HEK293T (cell line): ENCODE measurements at regions not wholly inside any gene's neighbourhood (a gene's known extent, or its start where the extent isn't known, plus 50 kb on each side); places are given as distances from the start of the nearest gene placed in this dataset.

ENCODE experiments used
- BHLHE40 ChIP-seq: fragments of 450-650 bp; IDR thresholded peaks from 2 replicates; pipeline ENCODE4 v1.6.1; 2016; ENCODE audit warnings: mild to moderate bottlenecking, moderate library complexity, borderline replicate concordance
- ELF4 ChIP-seq: fragments of 450-650 bp; IDR thresholded peaks from 2 replicates; pipeline ENCODE4 v1.6.1; 2017; ENCODE audit warnings: antibody characterized with exemption
- FOXA1 ChIP-seq: fragments of 450-650 bp; IDR thresholded peaks from 2 replicates; pipeline ENCODE4 v1.6.1; 2016; ENCODE audit warnings: mild to moderate bottlenecking
- FOXK2 ChIP-seq: fragments of 450-650 bp; IDR thresholded peaks from 2 replicates; pipeline ENCODE4 v1.6.1; 2016; ENCODE audit warnings: mild to moderate bottlenecking
- FOXM1 ChIP-seq: fragments of 450-650 bp; IDR thresholded peaks from 2 replicates; pipeline ENCODE4 v1.6.1; 2017; ENCODE audit warnings: mild to moderate bottlenecking, borderline replicate concordance
- HDGF ChIP-seq: fragments of 450-650 bp; IDR thresholded peaks from 2 replicates; pipeline ENCODE4 v1.6.1; 2017; ENCODE audit warnings: antibody characterized with exemption, borderline replicate concordance
- NFRKB ChIP-seq: fragments of 450-650 bp; IDR thresholded peaks from 2 replicates; pipeline ENCODE4 v1.6.1; 2016; ENCODE audit warnings: mild to moderate bottlenecking, moderate library complexity
- SP1 ChIP-seq: fragments of 450-650 bp; IDR thresholded peaks from 2 replicates; pipeline ENCODE4 v1.6.1; 2017
- TARDBP ChIP-seq: fragments of 450-650 bp; IDR thresholded peaks from 2 replicates; pipeline ENCODE4 v1.6.1; 2016
- TF ChIP-seq, protein P1 (sequence below): fragments of 450-650 bp; IDR thresholded peaks from 2 replicates; pipeline ENCODE4 v1.6.1; 2016

DNA sequence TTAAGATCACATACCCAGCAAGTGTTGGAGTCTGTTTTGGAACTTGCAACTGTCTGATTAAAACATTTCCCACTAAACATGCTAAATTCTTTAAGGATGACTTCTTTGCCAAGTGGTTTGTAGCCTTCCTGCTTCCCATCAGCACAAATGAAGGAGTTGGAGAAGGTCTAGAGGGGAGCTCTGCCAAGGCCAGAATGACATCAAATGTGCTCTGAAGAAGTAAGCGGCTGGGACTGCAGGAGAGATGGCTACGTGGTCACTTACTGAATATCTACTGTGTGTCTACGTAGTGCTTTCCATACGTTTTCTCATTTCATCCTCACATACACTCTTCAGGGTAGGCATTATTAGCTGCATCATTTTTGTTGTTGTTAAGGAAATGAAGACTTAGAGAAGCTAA, 135.7 kb upstream of the NLRP1 start:
- no peak for TF ChIP-seq BHLHE40
- TF ChIP-seq NFRKB: no peak
- TF ChIP-seq, protein P1, sequence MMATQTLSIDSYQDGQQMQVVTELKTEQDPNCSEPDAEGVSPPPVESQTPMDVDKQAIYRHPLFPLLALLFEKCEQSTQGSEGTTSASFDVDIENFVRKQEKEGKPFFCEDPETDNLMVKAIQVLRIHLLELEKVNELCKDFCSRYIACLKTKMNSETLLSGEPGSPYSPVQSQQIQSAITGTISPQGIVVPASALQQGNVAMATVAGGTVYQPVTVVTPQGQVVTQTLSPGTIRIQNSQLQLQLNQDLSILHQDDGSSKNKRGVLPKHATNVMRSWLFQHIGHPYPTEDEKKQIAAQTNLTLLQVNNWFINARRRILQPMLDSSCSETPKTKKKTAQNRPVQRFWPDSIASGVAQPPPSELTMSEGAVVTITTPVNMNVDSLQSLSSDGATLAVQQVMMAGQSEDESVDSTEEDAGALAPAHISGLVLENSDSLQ: no peak
- no peak for TF ChIP-seq HDGF
- no peak for TF ChIP-seq FOXM1
- no peak for TF ChIP-seq FOXK2
- no peak for TF ChIP-seq SP1
- no peak for TF ChIP-seq ELF4
- no peak for TF ChIP-seq TARDBP
- no peak for TF ChIP-seq FOXA1
